Mucosa of descending colon (tissue), 3 donors: ENCODE measurements at regions not wholly inside any gene's neighbourhood (a gene's known extent, or its start where the extent isn't known, plus 50 kb on each side); places are given as distances from the start of the nearest gene placed in this dataset.

Experiments
- ATAC-seq: fragments of 200-7000 bp; cut with Tn5 transposase; one replicate; pipeline ENCODE4 v1.9.1; 2020; ENCODE audit warnings: mild to moderate bottlenecking, moderate library complexity
- DNase-seq, 3 donors: peaks; one replicate each; pipeline ENCODE4 v3.0.0-alpha.2; 2020
- H3K36me3 ChIP-seq: fragments of 200-600 bp; one replicate; pipeline ENCODE4 v1.8.0; 2021; ENCODE audit warnings: low read depth, mild to moderate bottlenecking
- H3K4me1 ChIP-seq: fragments of 200-600 bp; one replicate; pipeline ENCODE4 v1.8.0; 2021; ENCODE audit warnings: low read depth, mild to moderate bottlenecking
- H3K4me3 ChIP-seq: fragments of 200-600 bp; one replicate; pipeline ENCODE4 v1.8.0; 2021; ENCODE audit warnings: mild to moderate bottlenecking
- H3K9me3 ChIP-seq: fragments of 200-600 bp; one replicate; pipeline ENCODE4 v1.8.0; 2021; ENCODE audit warnings: mild to moderate bottlenecking
- CTCF ChIP-seq: fragments of 200-600 bp; IDR thresholded peaks from one replicate; pipeline ENCODE4 v1.8.0; 2022; ENCODE audit warnings: antibody characterized with exemption, mild to moderate bottlenecking
- intact Hi-C, 2 donors: fragments of 100-400 bp; cut with DNase I in 1 of 2; cut with micrococcal nuclease in 1 of 2; formaldehyde crosslinking; loops; one replicate each; pipeline versions ENCODE4 v1.11.0 to v1.11.1; 2022; cut with DNase I, micrococcal nuclease
- donor health status: DM: no; HTN: no; CAD: no; lungs with moderate emphysema.
- donor health status: DM: no; HTN: no; CAD: no.
- donor health status: DM: no; HTN: yes; CAD: no.

GRCh38 chr15:66846031-66846430 lies 144.0 kb downstream of the SMAD6 start:
- Histone ChIP-seq H3K9me3 (no peaks in the 10 kb centered on the region), H3K36me3 (no peaks in the 10 kb centered on the region), H3K4me3 (no peak overlapping the region), H3K4me1 (peaks cover 13% of the 10 kb centered on the region)
- DNase-seq: no peak
- ATAC-seq: no peak
- TF ChIP-seq CTCF: no peak
- intact Hi-C loops: loop anchor here in 1 of 2 donors (10.0 kb wide), 1 partner anchor 61 kb away; no protein-coding TSS in a partner anchor

GRCh38 chr15:66846811-66847210 lies 144.8 kb downstream of the SMAD6 start:
- no peak for ATAC-seq
- H3K4me1 ChIP-seq: peaks cover 19% of the 10 kb centered on the region
- no peak overlapping the region for H3K4me3 ChIP-seq
- no peaks in the 10 kb centered on the region for H3K9me3 ChIP-seq
- no peaks in the 10 kb centered on the region for H3K36me3 ChIP-seq
- no peak for TF ChIP-seq CTCF
- no peak for DNase-seq
- intact Hi-C loops: loop anchor here in 1 of 2 donors (10.0 kb wide), 1 partner anchor 62 kb away; no protein-coding TSS in a partner anchor

GRCh38 chr15:66847565-66847991 lies 145.5 kb downstream of the SMAD6 start:
- DNase-seq (no peak), ATAC-seq (no peak)
- no peak for TF ChIP-seq CTCF
- Histone ChIP-seq H3K9me3 (no peaks in the 10 kb centered on the region), H3K4me1 (peaks cover 20% of the 10 kb centered on the region), H3K4me3 (no peak overlapping the region), H3K36me3 (no peaks in the 10 kb centered on the region)
- intact Hi-C loops: loop anchor here in 1 of 2 donors (10.0 kb wide), 1 partner anchor 63 kb away; no protein-coding TSS in a partner anchor

- H3K4me3 ChIP-seq: no peak overlapping the region
- H3K4me1 ChIP-seq: peaks cover 17% of the 10 kb centered on the region
- intact Hi-C loops: loop anchor here in 1 of 2 donors (10.0 kb wide), 1 partner anchor 63 kb away; no protein-coding TSS in a partner anchor
- H3K9me3 ChIP-seq: no peaks in the 10 kb centered on the region
- DNase-seq: no peak
- no peaks in the 10 kb centered on the region for H3K36me3 ChIP-seq
- ATAC-seq: no peak
- no peak for TF ChIP-seq CTCF
Measured at GRCh38 chr15:66848116-66848515, 146.1 kb downstream of the SMAD6 start.

- no peak for DNase-seq
- intact Hi-C loops: loop anchor here in 1 of 2 donors (10.0 kb wide), 1 partner anchor 64 kb away; no protein-coding TSS in a partner anchor
- no peak overlapping the region for H3K4me3 ChIP-seq
- TF ChIP-seq CTCF: no peak
- H3K9me3 ChIP-seq: no peaks in the 10 kb centered on the region
- no peak for ATAC-seq
- H3K4me1 ChIP-seq: peaks cover 13% of the 10 kb centered on the region
- no peaks in the 10 kb centered on the region for H3K36me3 ChIP-seq
Measured at GRCh38 chr15:66848686-66849392, 146.8 kb downstream of the SMAD6 start.
